Superior temporal gyrus (tissue), 1 donor: ENCODE measurements at regions not wholly inside any gene's neighbourhood (a gene's known extent, or its start where the extent isn't known, plus 50 kb on each side); places are given as distances from the start of the nearest gene placed in this dataset.

Source experiments
- DNase-seq: peaks from one replicate; pipeline ENCODE4 v3.0.0-alpha.2; 2016; ENCODE audit errors: extremely low spot score

- no peak for DNase-seq
These were observed 220.8 kb upstream of the MARCKS start for GRCh38 chr6:113636357-113636824.

- no peak for DNase-seq
These were observed 217.1 kb upstream of the MARCKS start for GRCh38 chr6:113640051-113640450.

- DNase-seq, result no peak
These were observed 215.0 kb upstream of the MARCKS start for GRCh38 chr6:113642001-113642713.

- DNase-seq, result no peak
These were observed 214.3 kb upstream of the MARCKS start for GRCh38 chr6:113642714-113643406.

GRCh38 chr6:113643407-113643770 lies 213.8 kb upstream of the MARCKS start:
- no peak for DNase-seq

GRCh38 chr6:113644861-113645575 lies 212.1 kb upstream of the MARCKS start:
- no peak for DNase-seq

GRCh38 chr6:113645576-113645970 lies 211.6 kb upstream of the MARCKS start:
- DNase-seq, result no peak

- no peak for DNase-seq
These were observed 211.2 kb upstream of the MARCKS start for GRCh38 chr6:113645986-113646385.

- DNase-seq, result no peak
These were observed 210.4 kb upstream of the MARCKS start for GRCh38 chr6:113646701-113647100.

- DNase-seq, result no peak
These were observed 209.8 kb upstream of the MARCKS start for GRCh38 chr6:113647143-113647889.

GRCh38 chr6:113648698-113649097 lies 208.4 kb upstream of the MARCKS start:
- no peak for DNase-seq

GRCh38 chr6:113649276-113649675 lies 207.9 kb upstream of the MARCKS start:
- DNase-seq, result no peak

GRCh38 chr6:113649880-113650609 lies 207.1 kb upstream of the MARCKS start:
- DNase-seq, result no peak

GRCh38 chr6:113650610-113650979 lies 206.6 kb upstream of the MARCKS start:
- no peak for DNase-seq

- DNase-seq, result no peak
These were observed 206.0 kb upstream of the MARCKS start for GRCh38 chr6:113651120-113651519.

- no peak for DNase-seq
These were observed 205.2 kb upstream of the MARCKS start for GRCh38 chr6:113651920-113652319.

GRCh38 chr6:113653275-113653674 lies 203.9 kb upstream of the MARCKS start:
- DNase-seq, result no peak

- no peak for DNase-seq
These were observed 202.7 kb upstream of the MARCKS start for GRCh38 chr6:113654396-113654795.

GRCh38 chr6:113655761-113656160 lies 201.4 kb upstream of the MARCKS start:
- no peak for DNase-seq

- no peak for DNase-seq
These were observed 197.3 kb upstream of the MARCKS start for GRCh38 chr6:113659762-113660404.

GRCh38 chr6:113660819-113661218 lies 196.3 kb upstream of the MARCKS start:
- no peak for DNase-seq
